ENCODE measurements at regions not wholly inside any gene's neighbourhood (a gene's known extent, or its start where the extent isn't known, plus 50 kb on each side); places are given as distances from the start of the nearest gene placed in this dataset.

DNA sequence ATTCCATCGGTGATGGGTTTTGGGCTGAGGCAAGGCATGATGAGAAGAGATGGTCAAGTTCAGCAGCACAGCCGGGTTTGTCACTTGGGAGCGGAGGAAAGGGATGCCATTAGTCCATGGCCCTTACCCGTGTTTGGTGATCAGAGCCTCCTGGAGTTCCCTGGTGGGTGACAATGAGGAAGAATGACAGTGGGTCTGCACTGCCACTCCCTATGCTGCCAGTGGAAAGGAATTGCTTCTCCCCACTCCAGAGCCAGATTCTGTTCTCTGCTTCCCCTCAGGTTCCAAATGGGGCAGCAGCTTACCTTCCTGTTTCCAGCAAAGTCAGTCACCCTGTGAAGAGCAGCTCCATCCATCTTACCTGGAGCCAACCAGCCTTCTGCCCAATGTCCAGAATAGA lies 393.1 kb downstream of the PTPRU start:
- no peaks in the 10 kb centered on the region for H3K79me2 ChIP-seq (ENCODE audit: insufficient read depth, low read length)
- no peaks in the 10 kb centered on the region for H3K27me3 ChIP-seq (ENCODE audit: insufficient read depth, low read length, poor library complexity, severe bottlenecking)
- no peak overlapping the region for H3K9ac ChIP-seq (ENCODE audit: low read depth, low read length, poor library complexity, severe bottlenecking)
- no peaks in the 10 kb centered on the region for H3F3A ChIP-seq (ENCODE audit: low read depth)
- no peak overlapping the region for H2AFZ ChIP-seq (ENCODE audit: low read length)
- TF ChIP-seq, protein P1, sequence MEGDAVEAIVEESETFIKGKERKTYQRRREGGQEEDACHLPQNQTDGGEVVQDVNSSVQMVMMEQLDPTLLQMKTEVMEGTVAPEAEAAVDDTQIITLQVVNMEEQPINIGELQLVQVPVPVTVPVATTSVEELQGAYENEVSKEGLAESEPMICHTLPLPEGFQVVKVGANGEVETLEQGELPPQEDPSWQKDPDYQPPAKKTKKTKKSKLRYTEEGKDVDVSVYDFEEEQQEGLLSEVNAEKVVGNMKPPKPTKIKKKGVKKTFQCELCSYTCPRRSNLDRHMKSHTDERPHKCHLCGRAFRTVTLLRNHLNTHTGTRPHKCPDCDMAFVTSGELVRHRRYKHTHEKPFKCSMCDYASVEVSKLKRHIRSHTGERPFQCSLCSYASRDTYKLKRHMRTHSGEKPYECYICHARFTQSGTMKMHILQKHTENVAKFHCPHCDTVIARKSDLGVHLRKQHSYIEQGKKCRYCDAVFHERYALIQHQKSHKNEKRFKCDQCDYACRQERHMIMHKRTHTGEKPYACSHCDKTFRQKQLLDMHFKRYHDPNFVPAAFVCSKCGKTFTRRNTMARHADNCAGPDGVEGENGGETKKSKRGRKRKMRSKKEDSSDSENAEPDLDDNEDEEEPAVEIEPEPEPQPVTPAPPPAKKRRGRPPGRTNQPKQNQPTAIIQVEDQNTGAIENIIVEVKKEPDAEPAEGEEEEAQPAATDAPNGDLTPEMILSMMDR (conservative IDR thresholded peaks at IDR 0.05; ENCODE audit: low read length): no peak
- no peak for TF ChIP-seq EZH2phosphoT487 (IDR thresholded peaks at IDR 0.05; ENCODE audit: borderline replicate concordance)
- no peak overlapping the region for H3K4me2 ChIP-seq (ENCODE audit: low read depth, low read length, poor library complexity, severe bottlenecking)
- no peaks in the 10 kb centered on the region for H3K36me3 ChIP-seq (ENCODE audit: insufficient read depth, low read length)
- no peak overlapping the region for H3K4me3 ChIP-seq (ENCODE audit: low read length, poor library complexity, severe bottlenecking)
- H4K20me1 ChIP-seq (ENCODE audit: insufficient read depth, low read length, poor library complexity, severe bottlenecking): no peaks in the 10 kb centered on the region
- no peaks in the 10 kb centered on the region for H3K4me1 ChIP-seq (ENCODE audit: insufficient read depth, low read length, poor library complexity, severe bottlenecking)
- H3K9me3 ChIP-seq (ENCODE audit: insufficient read depth, low read depth, low read length): no peaks in the 10 kb centered on the region; the same call in 1 of the 2 replicates
- no peaks in the 10 kb centered on the region for H3K9me2 ChIP-seq (replicated peaks; ENCODE audit: low read depth, low read length)

GRCh38 chr1:29628190-29628589 lies 391.9 kb downstream of the PTPRU start:
- Histone ChIP-seq H3F3A (ENCODE audit: low read depth) (no peaks in the 10 kb centered on the region), H2AFZ (ENCODE audit: low read length) (no peak overlapping the region), H3K79me2 (ENCODE audit: insufficient read depth, low read length) (no peaks in the 10 kb centered on the region), H3K9me3 (ENCODE audit: insufficient read depth, low read depth, low read length) (no peaks in the 10 kb centered on the region; the same call in 1 of the 2 replicates), H3K36me3 (ENCODE audit: insufficient read depth, low read length) (no peaks in the 10 kb centered on the region), H3K4me3 (ENCODE audit: low read length, poor library complexity, severe bottlenecking) (no peak overlapping the region), H3K27me3 (ENCODE audit: insufficient read depth, low read length, poor library complexity, severe bottlenecking) (no peaks in the 10 kb centered on the region), H3K4me1 (ENCODE audit: insufficient read depth, low read length, poor library complexity, severe bottlenecking) (no peaks in the 10 kb centered on the region), H3K4me2 (ENCODE audit: low read depth, low read length, poor library complexity, severe bottlenecking) (no peak overlapping the region), H3K9ac (ENCODE audit: low read depth, low read length, poor library complexity, severe bottlenecking) (no peak overlapping the region), H4K20me1 (ENCODE audit: insufficient read depth, low read length, poor library complexity, severe bottlenecking) (no peaks in the 10 kb centered on the region), H3K9me2 (replicated peaks; ENCODE audit: low read depth, low read length) (no peaks in the 10 kb centered on the region)
- no peak for TF ChIP-seq EZH2phosphoT487 (IDR thresholded peaks at IDR 0.05; ENCODE audit: borderline replicate concordance)
- TF ChIP-seq, protein P1 (conservative IDR thresholded peaks at IDR 0.05; ENCODE audit: low read length): no peak

- Histone ChIP-seq H3K79me2 (ENCODE audit: insufficient read depth, low read length) (no peaks in the 10 kb centered on the region), H3K4me1 (ENCODE audit: insufficient read depth, low read length, poor library complexity, severe bottlenecking) (no peaks in the 10 kb centered on the region), H4K20me1 (ENCODE audit: insufficient read depth, low read length, poor library complexity, severe bottlenecking) (no peaks in the 10 kb centered on the region), H3K4me2 (ENCODE audit: low read depth, low read length, poor library complexity, severe bottlenecking) (no peak overlapping the region), H3K9me3 (ENCODE audit: insufficient read depth, low read depth, low read length) (no peaks in the 10 kb centered on the region; the same call in 1 of the 2 replicates), H2AFZ (ENCODE audit: low read length) (no peak overlapping the region), H3F3A (ENCODE audit: low read depth) (no peaks in the 10 kb centered on the region), H3K4me3 (ENCODE audit: low read length, poor library complexity, severe bottlenecking) (no peak overlapping the region), H3K36me3 (ENCODE audit: insufficient read depth, low read length) (no peaks in the 10 kb centered on the region), H3K9me2 (replicated peaks; ENCODE audit: low read depth, low read length) (no peaks in the 10 kb centered on the region), H3K27me3 (ENCODE audit: insufficient read depth, low read length, poor library complexity, severe bottlenecking) (no peaks in the 10 kb centered on the region), H3K9ac (ENCODE audit: low read depth, low read length, poor library complexity, severe bottlenecking) (no peak overlapping the region)
- TF ChIP-seq, protein P1 (conservative IDR thresholded peaks at IDR 0.05; ENCODE audit: low read length): no peak
- TF ChIP-seq EZH2phosphoT487 (IDR thresholded peaks at IDR 0.05; ENCODE audit: borderline replicate concordance): no peak
Observed at GRCh38 chr1:29626726-29627125, 390.4 kb downstream of the PTPRU start.
